ENCODE measurements at regions not wholly inside any gene's neighbourhood (a gene's known extent, or its start where the extent isn't known, plus 50 kb on each side); places are given as distances from the start of the nearest gene placed in this dataset.

GRCh38 chr4:24637173-24637572 lies 52.8 kb upstream of the DHX15 start:
- DNase-seq: no peak
- intact Hi-C loops (cut with DNase I): no loop called here

- no peak for DNase-seq
- intact Hi-C loops (cut with DNase I): no loop called here
These were observed 54.1 kb upstream of the DHX15 start for GRCh38 chr4:24638396-24638875.

- intact Hi-C loops (cut with DNase I): no loop called here
- DNase-seq: no peak
These were observed 55.4 kb upstream of the DHX15 start for GRCh38 chr4:24639714-24640113.

GRCh38 chr4:24640366-24640765 lies 56.0 kb upstream of the DHX15 start:
- no peak for DNase-seq
- intact Hi-C loops (cut with DNase I): no loop called here

- intact Hi-C loops (cut with DNase I): no loop called here
- no peak for DNase-seq
These were observed 58.7 kb upstream of the DHX15 start for GRCh38 chr4:24642981-24643547.

- DNase-seq: peak in 1 of 42 donors; percentile 13
- intact Hi-C loops (cut with DNase I): no loop called here
These were observed 59.6 kb upstream of the DHX15 start for GRCh38 chr4:24643774-24644520.

- peak in 1 of 42 donors; percentile 12 for DNase-seq
- intact Hi-C loops (cut with DNase I): no loop called here
These were observed 60.8 kb upstream of the DHX15 start for GRCh38 chr4:24644983-24645764.

- intact Hi-C loops (cut with DNase I): no loop called here
- DNase-seq: peak in 1 of 42 donors; percentile 29
These were observed 61.6 kb upstream of the DHX15 start for GRCh38 chr4:24645765-24646550.

- intact Hi-C loops (cut with DNase I): no loop called here
- DNase-seq: peak in 1 of 42 donors; percentile 42
These were observed 62.6 kb upstream of the DHX15 start for GRCh38 chr4:24646798-24647460.

GRCh38 chr4:24650849-24651640 lies 66.7 kb upstream of the DHX15 start:
- DNase-seq: peak in 7 of 42 donors; percentile 16 to 47 (median 22)
- intact Hi-C loops (cut with DNase I): no loop called here

- DNase-seq: peak in 4 of 42 donors; percentile 14 to 43 (median 42)
- intact Hi-C loops (cut with DNase I): no loop called here
These were observed 71.0 kb upstream of the DHX15 start for GRCh38 chr4:24655326-24655725.

GRCh38 chr4:24655971-24656370 lies 71.6 kb upstream of the DHX15 start:
- peak in 2 of 42 donors; percentile 34 to 53 for DNase-seq
- intact Hi-C loops (cut with DNase I): no loop called here

- intact Hi-C loops (cut with DNase I): no loop called here
- DNase-seq: no peak
These were observed 72.6 kb upstream of the DHX15 start for GRCh38 chr4:24656906-24657305.

- DNase-seq: peak; percentile 24 to 93 (median 81)
- intact Hi-C loops (cut with DNase I): no loop called here
These were observed 73.6 kb upstream of the DHX15 start for GRCh38 chr4:24657768-24658617.

- DNase-seq: peak in 22 of 42 donors; percentile 24 to 81 (median 52)
- intact Hi-C loops (cut with DNase I): no loop called here
These were observed 75.0 kb upstream of the DHX15 start for GRCh38 chr4:24659241-24659961.

- no peak for DNase-seq
- intact Hi-C loops (cut with DNase I): no loop called here
These were observed 77.7 kb upstream of the DHX15 start for GRCh38 chr4:24662056-24662455.
